Effector CD8-positive, alpha-beta T cell (primary cell): ENCODE measurements at regions not wholly inside any gene's neighbourhood (a gene's known extent, or its start where the extent isn't known, plus 50 kb on each side); places are given as distances from the start of the nearest gene placed in this dataset.
"Not testable (repeated sequence)": the region's sequence is repeated elsewhere in the genome, so short reads cannot be mapped to it uniquely, and the experiment has no call there.

Source experiments
- DNase-seq: peaks from one replicate; lab custom pipeline; 2025; lab: John Stamatoyannopoulos, UW

- no peak for DNase-seq
Measured at GRCh38 chr12:97984974-97985580, 522.5 kb downstream of the RMST start.

- no peak for DNase-seq
Measured at GRCh38 chr12:97985834-97986233, 523.2 kb downstream of the RMST start.

GRCh38 chr12:97988588-97988987 lies 526.0 kb downstream of the RMST start:
- not testable (repeated sequence) for DNase-seq

GRCh38 chr12:97989366-97989940 lies 525.9 kb upstream of the TMPO start:
- DNase-seq = no peak

GRCh38 chr12:97994746-97995484 lies 520.5 kb upstream of the TMPO start:
- no peak for DNase-seq

- no peak for DNase-seq
Measured at GRCh38 chr12:97995559-97995958, 519.8 kb upstream of the TMPO start.

- DNase-seq = no peak
Measured at GRCh38 chr12:98001430-98001829, 514.0 kb upstream of the TMPO start.

- no peak for DNase-seq
Measured at GRCh38 chr12:98002887-98003493, 512.4 kb upstream of the TMPO start.

GRCh38 chr12:98007963-98008362 lies 507.4 kb upstream of the TMPO start:
- no peak for DNase-seq

- DNase-seq = no peak
Measured at GRCh38 chr12:98013560-98013959, 501.8 kb upstream of the TMPO start.

GRCh38 chr12:98018836-98019235 lies 496.6 kb upstream of the TMPO start:
- no peak for DNase-seq

GRCh38 chr12:98020376-98020775 lies 495.0 kb upstream of the TMPO start:
- DNase-seq = no peak

- DNase-seq = no peak
Measured at GRCh38 chr12:98022961-98023360, 492.4 kb upstream of the TMPO start.

- no peak for DNase-seq
Measured at GRCh38 chr12:98037401-98038140, 477.8 kb upstream of the TMPO start.

- no peak for DNase-seq
Measured at GRCh38 chr12:98042668-98043067, 472.7 kb upstream of the TMPO start.

- no peak for DNase-seq
Measured at GRCh38 chr12:98045395-98045794, 470.0 kb upstream of the TMPO start.

GRCh38 chr12:98048326-98048725 lies 467.1 kb upstream of the TMPO start:
- DNase-seq = no peak

GRCh38 chr12:98053202-98053601 lies 462.2 kb upstream of the TMPO start:
- DNase-seq = no peak

GRCh38 chr12:98057701-98058100 lies 457.7 kb upstream of the TMPO start:
- no peak for DNase-seq

- DNase-seq = no peak
Measured at GRCh38 chr12:98058213-98058612, 457.2 kb upstream of the TMPO start.

GRCh38 chr12:98058838-98059237 lies 456.6 kb upstream of the TMPO start:
- no peak for DNase-seq

GRCh38 chr12:98059659-98060343 lies 455.6 kb upstream of the TMPO start:
- no peak for DNase-seq
